OCI-LY7 (cell line): ENCODE measurements at regions not wholly inside any gene's neighbourhood (a gene's known extent, or its start where the extent isn't known, plus 50 kb on each side); places are given as distances from the start of the nearest gene placed in this dataset.

Experiments
- BruUV-seq: library from RNA; stranded (reverse); fragments of 400-500 nt; replicated peaks from 2 replicates; lab custom pipeline; 2021; lab: Mats Ljungman, UMichigan
- CTCF ChIA-PET: fragments of 300-600 bp; sonication (Branson Sonifier 250); formaldehyde crosslinking; loops from one replicate; lab custom pipeline; 2022; ENCODE audit warnings: antibody characterized with exemption; ENCODE audit not compliant: unreplicated experiment; lab: Charles Lee
- POLR2A ChIA-PET: fragments of 300-600 bp; sonication (Branson Sonifier 250); formaldehyde crosslinking; loops from one replicate; lab custom pipeline; 2022; ENCODE audit warnings: antibody characterized with exemption; lab: Charles Lee
- DNase-seq: peaks from one replicate; pipeline ENCODE4 v3.0.0-alpha.2; 2015; ENCODE audit warnings: low spot score
- H2AFZ ChIP-seq: fragments of 200-600 bp; sonication (generic), shearing (Covaris generic); 2 replicates; pipeline ENCODE4 v1.6.1; 2014; ENCODE audit warnings: mild to moderate bottlenecking, antibody characterized with exemption, low read length, moderate library complexity
- H3K27ac ChIP-seq: fragments of 200-600 bp; sonication (generic); 2 replicates; pipeline ENCODE4 v1.5.1; 2014; ENCODE audit warnings: mixed run types, low read depth, mild to moderate bottlenecking, moderate library complexity, low read length, inconsistent platforms; ENCODE audit not compliant: poor library complexity, severe bottlenecking
- H3K36me3 ChIP-seq: fragments of 200-600 bp; sonication (generic); 2 replicates; pipeline ENCODE4 v1.6.1; 2014; ENCODE audit warnings: mild to moderate bottlenecking, antibody characterized with exemption, low read length, moderate library complexity, mixed read lengths; ENCODE audit not compliant: insufficient read depth
- H3K4me1 ChIP-seq: fragments of 200-600 bp; sonication (generic); 2 replicates; pipeline ENCODE4 v1.5.1; 2014; ENCODE audit warnings: mild to moderate bottlenecking, low read length; ENCODE audit not compliant: insufficient read depth, poor library complexity, severe bottlenecking
- H3K4me2 ChIP-seq: fragments of 200-600 bp; sonication (generic); 2 replicates; pipeline ENCODE4 v1.6.1; 2014; ENCODE audit warnings: mild to moderate bottlenecking, low read length
- H3K4me3 ChIP-seq: fragments of 200-600 bp; sonication (generic); 2 replicates; pipeline ENCODE4 v1.5.1; 2014; ENCODE audit warnings: mild to moderate bottlenecking, low read depth, low read length; ENCODE audit not compliant: poor library complexity, severe bottlenecking
- H3K79me2 ChIP-seq: fragments of 200-600 bp; sonication (generic); 2 replicates; pipeline ENCODE4 v1.6.1; 2016; ENCODE audit warnings: low read depth, mild to moderate bottlenecking, low read length, moderate library complexity, mixed read lengths; ENCODE audit not compliant: insufficient read depth
- H3K9me2 ChIP-seq: fragments of 200-600 bp; sonication (generic); 2 replicates; pipeline ENCODE4 v1.6.1; 2016; ENCODE audit warnings: mild to moderate bottlenecking, low read length, mixed read lengths; ENCODE audit not compliant: insufficient read depth
- H3K9me3 ChIP-seq: fragments of 200-600 bp; sonication (generic); 2 replicates; pipeline ENCODE4 v1.6.1; 2014; ENCODE audit warnings: mild to moderate bottlenecking, mixed run types, low read length, mixed read lengths
- H4K20me1 ChIP-seq: fragments of 200-600 bp; sonication (generic); 2 replicates; pipeline ENCODE4 v1.6.1; 2014; ENCODE audit warnings: mild to moderate bottlenecking, antibody characterized with exemption, low read length, moderate library complexity, mixed read lengths; ENCODE audit not compliant: insufficient read depth
- CTCF ChIP-seq: fragments of 200-600 bp; sonication (generic); conservative IDR thresholded peaks from 2 replicates; pipeline ENCODE4 v1.5.1; 2014; ENCODE audit warnings: mild to moderate bottlenecking, antibody characterized with exemption, low read length, moderate library complexity, mixed read lengths
- EZH2phosphoT487 ChIP-seq: fragments of 200-600 bp; sonication (generic); IDR thresholded peaks from 2 replicates; pipeline ENCODE4 v1.6.1; 2018; ENCODE audit warnings: low read depth, borderline replicate concordance, mild to moderate bottlenecking, mixed run types, antibody characterized with exemption, low read length, moderate library complexity, mixed read lengths
- intact Hi-C: fragments of 100-400 bp; cut with micrococcal nuclease; formaldehyde crosslinking; loops from one replicate; pipeline ENCODE4 v1.10.0; 2022; ENCODE audit not compliant: unreplicated experiment

GRCh38 chr19:30149300-30149699 is 207.3 kb downstream of the URI1 start:
- Histone ChIP-seq H3K79me2 (no peaks in the 10 kb centered on the region), H3K36me3 (no peaks in the 10 kb centered on the region), H4K20me1 (no peaks in the 10 kb centered on the region), H3K27ac (no peak overlapping the region), H3K9me2 (no peaks in the 10 kb centered on the region), H2AFZ (no peak overlapping the region), H3K4me1 (peaks cover 17% of the 10 kb centered on the region), H3K4me2 (no peak overlapping the region), H3K9me3 (no peaks in the 10 kb centered on the region), H3K4me3 (no peak overlapping the region)
- TF ChIP-seq CTCF (no peak), EZH2phosphoT487 (no peak)
- no TSS peak for BruUV-seq
- POLR2A ChIA-PET: interaction anchor here (0.6 kb wide), 1 partner anchor 89 kb away, joined by 3 read pairs; no protein-coding TSS in a partner anchor
- CTCF ChIA-PET: no interaction called here
- DNase-seq: no peak
- intact Hi-C loops: no loop called here

GRCh38 chr19:30150626-30151025 is 208.6 kb downstream of the URI1 start:
- H3K4me2 ChIP-seq: no peak overlapping the region
- no peak for DNase-seq
- H4K20me1 ChIP-seq: no peaks in the 10 kb centered on the region
- ChIA-PET POLR2A (no interaction called here), CTCF (no interaction called here)
- TF ChIP-seq CTCF (no peak), EZH2phosphoT487 (no peak)
- H2AFZ ChIP-seq: peak overlapping the region; percentile 56
- BruUV-seq: no TSS peak
- no peak overlapping the region for H3K4me3 ChIP-seq
- H3K36me3 ChIP-seq: no peaks in the 10 kb centered on the region
- H3K79me2 ChIP-seq: no peaks in the 10 kb centered on the region
- no peaks in the 10 kb centered on the region for H3K9me3 ChIP-seq
- H3K9me2 ChIP-seq: no peaks in the 10 kb centered on the region
- peaks cover 20% of the 10 kb centered on the region for H3K4me1 ChIP-seq
- intact Hi-C loops: no loop called here
- H3K27ac ChIP-seq: no peak overlapping the region

- H4K20me1 ChIP-seq: no peaks in the 10 kb centered on the region
- intact Hi-C loops: no loop called here
- POLR2A ChIA-PET: no interaction called here
Measured at GRCh38 chr19:30151081-30151480, 209.0 kb downstream of the URI1 start.

More at GRCh38 chr19:30151081-30151480, 209.0 kb downstream of the URI1 start:
- H3K9me2 ChIP-seq: no peaks in the 10 kb centered on the region
- TF ChIP-seq CTCF (no peak), EZH2phosphoT487 (no peak)
- no peak overlapping the region for H3K27ac ChIP-seq
- no peak overlapping the region for H3K4me3 ChIP-seq
- no peaks in the 10 kb centered on the region for H3K36me3 ChIP-seq
- H2AFZ ChIP-seq: peak overlapping the region; percentile 56
- DNase-seq: no peak
- no peaks in the 10 kb centered on the region for H3K79me2 ChIP-seq
- H3K4me2 ChIP-seq: no peak overlapping the region
- peaks cover 20% of the 10 kb centered on the region for H3K4me1 ChIP-seq
- H3K9me3 ChIP-seq: no peaks in the 10 kb centered on the region
- CTCF ChIA-PET: no interaction called here
- no TSS peak for BruUV-seq
